CD4-positive, alpha-beta T cell treated with Interleukin-10 for 1 hour (primary cell): ENCODE measurements at regions not wholly inside any gene's neighbourhood (a gene's known extent, or its start where the extent isn't known, plus 50 kb on each side); places are given as distances from the start of the nearest gene placed in this dataset.

Source experiments
- DNase-seq: peaks from one replicate; pipeline ENCODE4 v3.0.0-alpha.2; 2020

GRCh38 chr5:86880785-86881492, 263.2 kb downstream of the COX7C start:
- DNase-seq: peak; percentile 60

GRCh38 chr5:86881493-86882090, 263.9 kb downstream of the COX7C start:
- no peak for DNase-seq

GRCh38 chr5:86884608-86885007, 266.9 kb downstream of the COX7C start:
- DNase-seq: no peak

GRCh38 chr5:86885011-86885410, 267.3 kb downstream of the COX7C start:
- DNase-seq: no peak

GRCh38 chr5:86885489-86886230, 267.9 kb downstream of the COX7C start:
- DNase-seq: no peak

- no peak for DNase-seq
These were observed 272.6 kb downstream of the COX7C start for GRCh38 chr5:86890375-86890774.

GRCh38 chr5:86894056-86894455, 276.3 kb downstream of the COX7C start:
- DNase-seq: no peak

- no peak for DNase-seq
These were observed 279.2 kb downstream of the COX7C start for GRCh38 chr5:86896916-86897315.

- no peak for DNase-seq
These were observed 291.9 kb downstream of the COX7C start for GRCh38 chr5:86909418-86910295.

- DNase-seq: peak; percentile 10
These were observed 299.4 kb downstream of the COX7C start for GRCh38 chr5:86917117-86917579.

- DNase-seq: no peak
These were observed 300.5 kb downstream of the COX7C start for GRCh38 chr5:86918246-86918645.

- no peak for DNase-seq
These were observed 308.3 kb downstream of the COX7C start for GRCh38 chr5:86926033-86926432.

- no peak for DNase-seq
These were observed 311.5 kb downstream of the COX7C start for GRCh38 chr5:86929123-86929766.

- DNase-seq: no peak
These were observed 315.9 kb upstream of the RASA1 start for GRCh38 chr5:86951761-86952160.

- no peak for DNase-seq
These were observed 302.8 kb upstream of the RASA1 start for GRCh38 chr5:86964889-86965288.

GRCh38 chr5:86968301-86968753, 299.4 kb upstream of the RASA1 start:
- DNase-seq: peak; percentile 29

- no peak for DNase-seq
These were observed 297.3 kb upstream of the RASA1 start for GRCh38 chr5:86970361-86970760.

GRCh38 chr5:86971034-86971571, 296.6 kb upstream of the RASA1 start:
- DNase-seq: peak; percentile 25

- no peak for DNase-seq
These were observed 292.7 kb upstream of the RASA1 start for GRCh38 chr5:86974955-86975354.

- DNase-seq: no peak
These were observed 290.5 kb upstream of the RASA1 start for GRCh38 chr5:86977190-86977589.

GRCh38 chr5:86977808-86978207, 289.9 kb upstream of the RASA1 start:
- DNase-seq: no peak

GRCh38 chr5:86979811-86980411, 287.8 kb upstream of the RASA1 start:
- DNase-seq: no peak
